H1 (cell line): ENCODE measurements at regions not wholly inside any gene's neighbourhood (a gene's known extent, or its start where the extent isn't known, plus 50 kb on each side); places are given as distances from the start of the nearest gene placed in this dataset.

Experiments
- CTCF ChIA-PET: fragments of 300-600 bp; sonication (Branson Sonifier 250); formaldehyde crosslinking; loops from one replicate; lab custom pipeline; 2021; ENCODE audit not compliant: partially characterized antibody; lab: Charles Lee
- POLR2A ChIA-PET: fragments of 300-600 bp; sonication (Branson Sonifier 250); formaldehyde crosslinking; loops from one replicate; lab custom pipeline; 2021; ENCODE audit warnings: inconsistent platforms; ENCODE audit not compliant: partially characterized antibody; lab: Charles Lee
- DNase-seq, 2 experiments: peaks; one replicate each; pipeline versions ENCODE4 v3.0.0 to v3.0.0-alpha.2; 2010 to 2022; ENCODE audit warnings: low spot score in 2 of 2, low read depth in 1 of 2, mixed read lengths in 1 of 2
- FAIRE-seq: peaks from 2 replicates; lab custom pipeline; 2011; peaks lifted over from hg19 to GRCh38; lab: Jason Lieb, UNC
- H2AFZ ChIP-seq: 2 replicates; pipeline ENCODE4 v1.8.1; 2012; ENCODE audit warnings: low read length, inconsistent platforms
- H2AK5ac ChIP-seq: 2 replicates; pipeline ENCODE4 v1.6.1; 2013; ENCODE audit warnings: low read depth, low read length
- H2BK120ac ChIP-seq: replicated peaks from 2 replicates; pipeline ENCODE3; 2013; ENCODE audit warnings: low read depth, low read length, inconsistent platforms
- H2BK12ac ChIP-seq: 2 replicates; pipeline ENCODE4 v1.6.1; 2013; ENCODE audit warnings: low read depth, low read length
- H2BK15ac ChIP-seq: 2 replicates; pipeline ENCODE4 v1.6.1; 2013; ENCODE audit warnings: low read length
- H2BK20ac ChIP-seq: 2 replicates; pipeline ENCODE4 v1.6.1; 2013; ENCODE audit warnings: low read length
- H2BK5ac ChIP-seq: 2 replicates; pipeline ENCODE4 v1.6.1; 2013; ENCODE audit warnings: low read depth, low read length
- H3K14ac ChIP-seq: 2 replicates; pipeline ENCODE4 v1.6.1; 2013; ENCODE audit warnings: inconsistent platforms; ENCODE audit not compliant: insufficient read length
- H3K18ac ChIP-seq: 2 replicates; pipeline ENCODE4 v1.6.1; 2013; ENCODE audit warnings: low read length; ENCODE audit errors: extremely low read depth
- H3K23ac ChIP-seq: 2 replicates; pipeline ENCODE4 v1.6.1; 2013; ENCODE audit warnings: inconsistent platforms; ENCODE audit not compliant: insufficient read length
- H3K23me2 ChIP-seq: 2 replicates; pipeline ENCODE4 v1.6.1; 2013; ENCODE audit warnings: low read depth, low read length
- H3K27ac ChIP-seq: 2 replicates; pipeline ENCODE4 v1.6.1; 2011; ENCODE audit warnings: low read depth, low read length, inconsistent platforms
- H3K27me3 ChIP-seq, 4 experiments: replicated peaks in 1 of 4; 1 replicate in 1 of 4; 2 replicates in 3 of 4; pipeline versions ENCODE4 v1.6.1 to v1.8.1; 2011 to 2013; ENCODE audit warnings: low read length in 3 of 4, mild to moderate bottlenecking in 3 of 4, inconsistent platforms in 2 of 4, mixed read lengths in 2 of 4, moderate library complexity in 1 of 4; ENCODE audit not compliant: control insufficient read depth in 3 of 4, insufficient read depth in 3 of 4; ENCODE audit errors: extremely low read depth in 1 of 4
- H3K36me3 ChIP-seq, 4 experiments: 2 replicates each; pipeline versions ENCODE4 v1.6.1 to v1.8.1; 2011 to 2013; ENCODE audit warnings: mild to moderate bottlenecking in 4 of 4, low read length in 3 of 4, moderate library complexity in 2 of 4, control low read depth in 1 of 4, inconsistent platforms in 1 of 4; ENCODE audit not compliant: insufficient read depth in 4 of 4, control insufficient read depth in 2 of 4
- H3K4ac ChIP-seq: replicated peaks from 2 replicates; pipeline ENCODE3; 2013; ENCODE audit warnings: low read length, low read depth, mixed read lengths, inconsistent platforms; ENCODE audit not compliant: insufficient read length
- H3K4me1 ChIP-seq, 4 experiments: replicated peaks in 1 of 4; 1 replicate in 1 of 4; 2 replicates in 3 of 4; pipeline versions ENCODE4 v1.6.1 to v1.8.1; 2011 to 2013; ENCODE audit warnings: low read length in 3 of 4, inconsistent platforms in 2 of 4, mixed read lengths in 1 of 4; ENCODE audit not compliant: insufficient read depth in 4 of 4, control insufficient read depth in 3 of 4
- H3K4me2 ChIP-seq, 2 experiments: 2 replicates each; pipeline versions ENCODE4 v1.6.1 to v1.8.1; 2011 to 2013; ENCODE audit warnings: low read depth in 2 of 2, low read length in 2 of 2, control low read depth in 1 of 2, inconsistent platforms in 1 of 2, mild to moderate bottlenecking in 1 of 2; ENCODE audit not compliant: insufficient read depth in 1 of 2
- H3K4me3 ChIP-seq, 4 experiments: fragments of 200-600, 300-600 bp in 1 of 4; sonication (generic), shearing (Covaris generic), sonication (Bioruptor Twin) in 1 of 4; 2 replicates each; pipeline versions ENCODE4 v1.5.1 to v1.8.1; 2011 to 2016; ENCODE audit warnings: low read length in 4 of 4, low read depth in 3 of 4, control low read depth in 2 of 4, inconsistent platforms in 2 of 4, mild to moderate bottlenecking in 2 of 4, mixed read lengths in 1 of 4, moderate library complexity in 1 of 4; ENCODE audit not compliant: insufficient read depth in 2 of 4; ENCODE audit errors: extremely low read depth in 1 of 4
- H3K56ac ChIP-seq: replicated peaks from 2 replicates; pipeline ENCODE3; 2013; ENCODE audit warnings: low read depth, mild to moderate bottlenecking, mixed read lengths, low read length, inconsistent platforms; ENCODE audit not compliant: insufficient read length
- H3K79me1 ChIP-seq: 2 replicates; pipeline ENCODE4 v1.6.1; 2013; ENCODE audit warnings: low read depth, low read length, control low read depth
- H3K79me2 ChIP-seq, 2 experiments: 2 replicates each; pipeline versions ENCODE4 v1.6.1 to v1.8.1; 2012 to 2013; ENCODE audit warnings: low read length in 2 of 2, mild to moderate bottlenecking in 2 of 2, inconsistent platforms in 1 of 2; ENCODE audit not compliant: insufficient read depth in 2 of 2, control insufficient read depth in 1 of 2
- H3K9ac ChIP-seq, 4 experiments: replicated peaks in 1 of 4; 1 replicate in 1 of 4; 2 replicates in 3 of 4; pipeline versions ENCODE4 v1.6.1 to v1.8.1; 2011 to 2013; ENCODE audit warnings: low read depth in 3 of 4, low read length in 3 of 4, control low read depth in 2 of 4, mild to moderate bottlenecking in 2 of 4, moderate library complexity in 2 of 4, inconsistent platforms in 1 of 4; ENCODE audit errors: extremely low read depth in 1 of 4
- H3K9me3 ChIP-seq, 2 experiments: 2 replicates each; pipeline versions ENCODE4 v1.6.1 to v1.8.1; 2012 to 2013; ENCODE audit warnings: mild to moderate bottlenecking in 2 of 2, moderate library complexity in 2 of 2, control low read depth in 1 of 2, inconsistent platforms in 1 of 2, low read depth in 1 of 2, low read length in 1 of 2, mixed read lengths in 1 of 2; ENCODE audit not compliant: insufficient read depth in 2 of 2
- H4K20me1 ChIP-seq, 2 experiments: replicated peaks in 1 of 2; 2 replicates each; pipeline versions ENCODE3 to v1.8.1; 2011 to 2013; ENCODE audit warnings: inconsistent platforms in 2 of 2, low read length in 2 of 2, mild to moderate bottlenecking in 1 of 2; ENCODE audit not compliant: insufficient read depth in 2 of 2, control insufficient read depth in 1 of 2
- H4K5ac ChIP-seq: 2 replicates; pipeline ENCODE4 v1.6.1; 2013; ENCODE audit warnings: low read length, low read depth, mixed read lengths, inconsistent platforms; ENCODE audit not compliant: insufficient read length
- H4K8ac ChIP-seq: 2 replicates; pipeline ENCODE4 v1.8.0; 2013; ENCODE audit warnings: mild to moderate bottlenecking, moderate library complexity, low read length, inconsistent platforms; ENCODE audit not compliant: insufficient read depth; ENCODE audit errors: extremely low read depth
- H4K91ac ChIP-seq: replicated peaks from 2 replicates; pipeline ENCODE3; 2013; ENCODE audit warnings: low read length, mixed read lengths, inconsistent platforms; ENCODE audit not compliant: insufficient read length
- EZH2 ChIP-seq: fragments of 200-600 bp; sonication (generic); IDR thresholded peaks from 2 replicates; pipeline ENCODE4 v1.7.1; 2012; ENCODE audit warnings: low read depth, mild to moderate bottlenecking, moderate library complexity, low read length, inconsistent platforms; ENCODE audit not compliant: severe bottlenecking
- WGBS, 2 experiments: shearing (Covaris generic) in 1 of 2; methylation state at CpG; one replicate each; pipeline versions ENCODE4 v1.1.6 to v1.1.7; 2013 to 2015; ENCODE audit warnings: low lambda C conversion rate in 2 of 2, mixed read lengths in 2 of 2, inconsistent platforms in 1 of 2, low coverage in 1 of 2, missing lambda C conversion rate in 1 of 2; ENCODE audit not compliant: insufficient replicate concordance in 2 of 2, insufficient coverage in 1 of 2, insufficient read length in 1 of 2; ENCODE audit errors: extremely low coverage in 1 of 2, missing lambda C conversion rate in 1 of 2; 5-methylcytosine and 5-hydroxymethylcytosine counted together

GRCh38 chrX:76555269-76555668 lies 127.8 kb downstream of the MAGEE1 start:
- no peaks in the 10 kb centered on the region for H3K4me1 ChIP-seq
- no peak overlapping the region for H3K14ac ChIP-seq
- no peak overlapping the region for H3K4me3 ChIP-seq
- no peak overlapping the region for H3K56ac ChIP-seq
- peaks cover 23 to 24% of the 10 kb centered on the region in 2 experiments; a peak in 3 of 4 replicates for H3K9me3 ChIP-seq
- H3K9ac ChIP-seq = no peak overlapping the region
- no peak overlapping the region for H4K5ac ChIP-seq
- no peak overlapping the region for H2BK12ac ChIP-seq
- H3K36me3 ChIP-seq = no peaks in the 10 kb centered on the region
- no peaks in the 10 kb centered on the region for H3K79me1 ChIP-seq
- no peak for DNase-seq
- no peak overlapping the region for H2AFZ ChIP-seq
- H3K4ac ChIP-seq = no peak overlapping the region
- H3K18ac ChIP-seq = no peak overlapping the region
- H2BK5ac ChIP-seq = no peak overlapping the region
- FAIRE-seq = no peak
- no peak overlapping the region for H4K91ac ChIP-seq
- no peak overlapping the region for H3K27ac ChIP-seq
- H4K20me1 ChIP-seq = no peaks in the 10 kb centered on the region
- no peak overlapping the region for H2BK15ac ChIP-seq
- no peak overlapping the region for H4K8ac ChIP-seq
- H3K23ac ChIP-seq = no peak overlapping the region
- H2BK20ac ChIP-seq = no peak overlapping the region
- no peaks in the 10 kb centered on the region for H3K27me3 ChIP-seq
- H3K4me2 ChIP-seq = no peak overlapping the region
- no peaks in the 10 kb centered on the region for H3K23me2 ChIP-seq
- ChIA-PET CTCF (interaction anchor here (0.8 to 1.1 kb wide), 4 partner anchors 10 to 459 kb away, joined by 3 to 4 read pairs (median 3); no protein-coding TSS in a partner anchor), POLR2A (no interaction called here)
- WGBS, 2 experiments = 86% methylated on average over 2 of the region's 2 CpGs; no CpG with 5 or more reads in 1 of the 2 experiments
- no peaks in the 10 kb centered on the region for H3K79me2 ChIP-seq
- no peak overlapping the region for H2AK5ac ChIP-seq
- H2BK120ac ChIP-seq = no peak overlapping the region
- TF ChIP-seq EZH2 = no peak
